Loucy (cell line): ENCODE measurements at regions not wholly inside any gene's neighbourhood (a gene's known extent, or its start where the extent isn't known, plus 50 kb on each side); places are given as distances from the start of the nearest gene placed in this dataset.
"Not testable (repeated sequence)": the region's sequence is repeated elsewhere in the genome, so short reads cannot be mapped to it uniquely, and the experiment has no call there.

ENCODE experiments used
- H2AFZ ChIP-seq: fragments of 200-600 bp; sonication (generic); 2 replicates; pipeline ENCODE4 v1.6.0; 2016; ENCODE audit warnings: antibody characterized with exemption, mild to moderate bottlenecking, low read length, moderate library complexity
- H3F3A ChIP-seq: fragments of 200-600 bp; 2 replicates; pipeline ENCODE4 v1.6.0; 2016; ENCODE audit warnings: antibody characterized with exemption, low read depth, mild to moderate bottlenecking
- H3K27me3 ChIP-seq: fragments of 200-600 bp; sonication (generic); 2 replicates; pipeline ENCODE4 v1.6.1; 2014; ENCODE audit warnings: low read length, mild to moderate bottlenecking; ENCODE audit not compliant: insufficient read depth, poor library complexity, severe bottlenecking
- H3K36me3 ChIP-seq: fragments of 200-600 bp; sonication (generic); 2 replicates; pipeline ENCODE4 v1.6.1; 2016; ENCODE audit warnings: low read length; ENCODE audit not compliant: insufficient read depth
- H3K4me1 ChIP-seq: fragments of 200-600 bp; sonication (generic); 2 replicates; pipeline ENCODE4 v1.5.1; 2014; ENCODE audit warnings: low read length, mild to moderate bottlenecking; ENCODE audit not compliant: insufficient read depth, poor library complexity, severe bottlenecking
- H3K4me2 ChIP-seq: fragments of 200-600 bp; sonication (generic); 2 replicates; pipeline ENCODE4 v1.6.0; 2014; ENCODE audit warnings: antibody characterized with exemption, low read length, low read depth, mild to moderate bottlenecking; ENCODE audit not compliant: poor library complexity, severe bottlenecking
- H3K4me3 ChIP-seq: fragments of 200-600 bp; sonication (generic); 2 replicates; pipeline ENCODE4 v1.5.1; 2014; ENCODE audit warnings: low read length, mild to moderate bottlenecking, mixed read lengths; ENCODE audit not compliant: poor library complexity, severe bottlenecking
- H3K79me2 ChIP-seq: fragments of 200-600 bp; sonication (generic); 2 replicates; pipeline ENCODE4 v1.6.1; 2014; ENCODE audit warnings: low read length; ENCODE audit not compliant: insufficient read depth
- H3K9ac ChIP-seq: fragments of 200-600 bp; sonication (generic); 2 replicates; pipeline ENCODE4 v1.6.0; 2014; ENCODE audit warnings: mild to moderate bottlenecking, low read depth, low read length, moderate library complexity; ENCODE audit not compliant: poor library complexity, severe bottlenecking
- H3K9me2 ChIP-seq: fragments of 200-600 bp; sonication (generic); replicated peaks from 2 replicates; pipeline ENCODE4 v1.6.1; 2016; ENCODE audit warnings: low read depth, low read length, mixed read lengths
- H3K9me3 ChIP-seq: fragments of 200-600 bp; sonication (generic); 2 replicates; pipeline ENCODE4 v1.6.1; 2014; ENCODE audit warnings: mild to moderate bottlenecking, antibody characterized with exemption, low read length, low read depth; ENCODE audit not compliant: insufficient read depth
- H4K20me1 ChIP-seq: fragments of 200-600 bp; sonication (generic); 2 replicates; pipeline ENCODE4 v1.6.0; 2014; ENCODE audit warnings: antibody characterized with exemption, low read length, mild to moderate bottlenecking; ENCODE audit not compliant: insufficient read depth, poor library complexity, severe bottlenecking
- EZH2phosphoT487 ChIP-seq: fragments of 200-600 bp; IDR thresholded peaks from 2 replicates; pipeline ENCODE4 v1.6.1; 2018; ENCODE audit warnings: antibody characterized with exemption, mild to moderate bottlenecking, moderate library complexity, borderline replicate concordance
- TF ChIP-seq, protein P1 (sequence below): fragments of 200-600 bp; sonication (generic); conservative IDR thresholded peaks from 2 replicates; pipeline ENCODE4 v1.5.1; 2014; ENCODE audit warnings: mild to moderate bottlenecking, antibody characterized with exemption, low read length

DNA sequence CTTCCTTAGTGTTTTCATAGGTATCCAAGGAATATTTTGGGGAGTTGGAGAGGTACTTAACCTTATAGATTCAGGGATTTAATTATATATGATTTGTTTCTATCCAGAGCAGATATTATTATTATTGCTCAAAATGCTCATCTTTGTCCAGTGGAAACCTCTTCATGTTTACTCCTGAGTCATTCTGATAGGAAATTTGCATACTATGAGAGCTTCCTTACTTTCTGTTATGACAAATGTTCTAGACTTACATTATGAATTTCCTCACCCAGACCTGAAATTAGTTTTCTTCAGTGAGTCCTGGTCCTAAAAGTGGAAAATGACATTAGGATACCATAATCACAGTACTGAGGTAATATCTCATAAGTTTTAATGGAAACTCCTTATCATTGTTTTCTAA is 57.5 kb upstream of the PLPPR5 start:
- Histone ChIP-seq H3F3A (no peaks in the 10 kb centered on the region), H3K27me3 (no peaks in the 10 kb centered on the region), H3K79me2 (no peaks in the 10 kb centered on the region), H3K4me3 (no peak overlapping the region), H4K20me1 (no peaks in the 10 kb centered on the region), H3K4me1 (no peaks in the 10 kb centered on the region), H3K9me3 (no peaks in the 10 kb centered on the region), H3K36me3 (no peaks in the 10 kb centered on the region), H3K9me2 (no peaks in the 10 kb centered on the region), H3K9ac (no peak overlapping the region), H2AFZ (no peak overlapping the region), H3K4me2 (no peak overlapping the region)
- TF ChIP-seq EZH2phosphoT487, result no peak
- TF ChIP-seq, protein P1, sequence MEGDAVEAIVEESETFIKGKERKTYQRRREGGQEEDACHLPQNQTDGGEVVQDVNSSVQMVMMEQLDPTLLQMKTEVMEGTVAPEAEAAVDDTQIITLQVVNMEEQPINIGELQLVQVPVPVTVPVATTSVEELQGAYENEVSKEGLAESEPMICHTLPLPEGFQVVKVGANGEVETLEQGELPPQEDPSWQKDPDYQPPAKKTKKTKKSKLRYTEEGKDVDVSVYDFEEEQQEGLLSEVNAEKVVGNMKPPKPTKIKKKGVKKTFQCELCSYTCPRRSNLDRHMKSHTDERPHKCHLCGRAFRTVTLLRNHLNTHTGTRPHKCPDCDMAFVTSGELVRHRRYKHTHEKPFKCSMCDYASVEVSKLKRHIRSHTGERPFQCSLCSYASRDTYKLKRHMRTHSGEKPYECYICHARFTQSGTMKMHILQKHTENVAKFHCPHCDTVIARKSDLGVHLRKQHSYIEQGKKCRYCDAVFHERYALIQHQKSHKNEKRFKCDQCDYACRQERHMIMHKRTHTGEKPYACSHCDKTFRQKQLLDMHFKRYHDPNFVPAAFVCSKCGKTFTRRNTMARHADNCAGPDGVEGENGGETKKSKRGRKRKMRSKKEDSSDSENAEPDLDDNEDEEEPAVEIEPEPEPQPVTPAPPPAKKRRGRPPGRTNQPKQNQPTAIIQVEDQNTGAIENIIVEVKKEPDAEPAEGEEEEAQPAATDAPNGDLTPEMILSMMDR, result no peak

DNA sequence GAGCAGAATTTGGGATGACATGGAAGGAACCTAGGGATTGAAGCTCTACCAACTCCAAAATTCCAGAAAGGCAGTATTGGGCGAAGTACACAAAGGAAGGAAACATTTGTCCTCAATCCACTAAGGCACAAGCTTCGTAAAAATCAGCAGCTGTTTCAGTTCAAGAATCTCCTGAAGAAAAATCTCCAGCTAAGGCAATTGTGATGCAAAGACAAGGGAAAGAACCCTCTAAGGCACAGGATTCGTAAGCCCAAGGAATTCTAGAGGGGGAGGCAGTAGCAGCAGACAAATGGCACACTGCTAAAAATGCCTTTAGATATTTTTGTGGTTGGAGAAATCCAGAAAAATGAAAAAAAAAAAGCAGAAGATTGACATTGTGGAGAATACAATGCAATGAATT is 64.5 kb upstream of the PLPPR5 start:
- no peak for TF ChIP-seq EZH2phosphoT487
- TF ChIP-seq, protein P1, result no peak
- Histone ChIP-seq H3K9me2 (no peaks in the 10 kb centered on the region), H3F3A (no peaks in the 10 kb centered on the region), H4K20me1 (no peaks in the 10 kb centered on the region), H3K79me2 (no peaks in the 10 kb centered on the region), H3K4me1 (no peaks in the 10 kb centered on the region), H3K4me2 (no peak overlapping the region), H3K4me3 (no peak overlapping the region), H2AFZ (no peak overlapping the region), H3K9me3 (no peaks in the 10 kb centered on the region), H3K36me3 (no peaks in the 10 kb centered on the region), H3K9ac (no peak overlapping the region), H3K27me3 (no peaks in the 10 kb centered on the region)

DNA sequence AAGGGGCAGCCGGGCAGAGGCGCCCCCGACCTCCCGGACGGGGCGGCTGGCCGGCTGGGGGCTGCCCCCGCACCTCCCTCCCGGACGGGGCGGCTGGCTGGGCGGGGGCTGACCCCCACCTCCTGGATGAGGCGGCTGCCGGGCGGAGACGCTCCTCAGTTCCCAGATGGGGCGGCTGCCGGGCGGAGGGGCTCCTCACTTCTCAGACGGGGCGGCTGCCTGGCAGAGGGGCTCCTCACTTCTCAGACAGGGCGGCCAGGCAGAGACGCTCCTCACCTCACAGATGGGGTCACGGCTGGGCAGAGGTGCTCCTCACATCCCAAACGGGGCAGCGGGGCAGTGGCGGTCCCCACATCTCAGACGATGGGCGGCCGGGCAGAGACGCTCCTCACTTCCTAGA is 73.9 kb upstream of the PLPPR5 start:
- H4K20me1 ChIP-seq, H3F3A ChIP-seq, H3K79me2 ChIP-seq, H3K9ac ChIP-seq, H3K36me3 ChIP-seq, H2AFZ ChIP-seq, H3K9me2 ChIP-seq, H3K9me3 ChIP-seq, H3K4me1 ChIP-seq, H3K4me2 ChIP-seq, H3K27me3 ChIP-seq, H3K4me3 ChIP-seq: not testable (repeated sequence)

DNA sequence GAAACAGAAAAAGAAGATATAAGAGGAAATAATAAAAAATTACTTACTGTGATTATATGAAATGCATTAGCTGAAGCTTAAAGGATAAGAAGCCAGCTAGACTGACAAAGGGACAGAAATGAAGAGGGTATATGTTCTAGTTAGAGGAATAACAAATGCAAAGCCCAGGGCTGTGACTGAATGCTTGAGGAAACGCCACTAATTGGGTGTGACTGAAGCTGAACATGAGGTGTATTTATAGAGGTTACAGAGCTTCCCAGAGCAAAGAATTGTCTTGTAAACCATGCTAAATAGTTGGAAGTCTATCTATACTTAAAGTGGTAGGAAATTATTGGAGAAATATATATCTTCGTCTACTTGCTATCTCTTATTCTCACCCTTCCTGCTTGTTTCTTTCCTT is 77.7 kb upstream of the PLPPR5 start:
- H3K9me3 ChIP-seq, result no peaks in the 10 kb centered on the region
- no peak overlapping the region for H3K9ac ChIP-seq
- H3K79me2 ChIP-seq, result no peaks in the 10 kb centered on the region
- no peaks in the 10 kb centered on the region for H3K27me3 ChIP-seq
- no peaks in the 10 kb centered on the region for H3K4me1 ChIP-seq
- no peaks in the 10 kb centered on the region for H4K20me1 ChIP-seq
- no peak overlapping the region for H2AFZ ChIP-seq
- H3K36me3 ChIP-seq, result no peaks in the 10 kb centered on the region
- H3F3A ChIP-seq, result no peaks in the 10 kb centered on the region
- H3K9me2 ChIP-seq, result no peaks in the 10 kb centered on the region
- H3K4me2 ChIP-seq, result no peak overlapping the region
- no peak overlapping the region for H3K4me3 ChIP-seq
- TF ChIP-seq, protein P1, result no peak
- no peak for TF ChIP-seq EZH2phosphoT487
